Glomerular endothelial cell (primary cell): ENCODE measurements at regions not wholly inside any gene's neighbourhood (a gene's known extent, or its start where the extent isn't known, plus 50 kb on each side); places are given as distances from the start of the nearest gene placed in this dataset.

Experiments
- DNase-seq: peaks from one replicate; pipeline ENCODE4 v3.0.0-alpha.2; 2011; ENCODE audit warnings: low read depth, low spot score; ENCODE audit errors: extremely low read depth

DNA sequence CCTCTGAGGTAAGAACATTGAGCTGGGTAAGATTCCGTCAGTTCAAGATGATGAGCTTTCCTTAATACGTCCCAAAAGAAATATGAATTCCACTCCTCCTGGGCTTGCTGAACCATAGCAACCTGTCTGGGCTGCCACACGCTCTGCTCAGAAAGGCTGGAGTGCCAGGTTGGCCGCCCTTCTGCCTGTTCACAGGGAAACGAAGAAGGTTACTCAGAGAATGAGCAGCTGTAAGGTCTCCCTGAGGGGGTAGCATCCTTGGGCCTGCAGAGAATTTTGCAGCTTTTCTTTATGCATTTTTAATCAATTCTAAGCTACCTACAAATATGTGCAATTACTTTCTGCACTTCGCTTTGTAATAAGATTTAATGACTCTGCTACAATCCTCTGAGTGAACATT lies 130.7 kb upstream of the BACE2 start:
- no peak for DNase-seq

DNA sequence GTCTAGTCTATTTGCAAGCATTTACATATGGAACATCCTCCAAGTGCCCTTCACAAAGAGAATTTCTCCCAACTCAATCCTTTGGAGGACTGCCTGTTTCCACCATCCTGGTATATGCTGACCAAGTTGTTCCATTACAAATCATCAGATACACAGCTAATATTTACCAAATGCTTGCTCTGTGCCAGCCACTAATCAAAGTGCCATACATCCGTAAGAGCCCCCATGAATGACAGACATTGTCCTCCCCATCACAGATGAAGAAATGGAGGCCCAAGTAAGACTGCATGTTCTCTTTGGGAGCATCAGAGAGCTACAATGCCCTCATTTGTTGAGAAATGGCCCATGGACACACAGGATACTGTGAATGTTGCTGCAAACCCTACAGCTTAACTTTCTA lies 130.0 kb upstream of the BACE2 start:
- no peak for DNase-seq

DNA sequence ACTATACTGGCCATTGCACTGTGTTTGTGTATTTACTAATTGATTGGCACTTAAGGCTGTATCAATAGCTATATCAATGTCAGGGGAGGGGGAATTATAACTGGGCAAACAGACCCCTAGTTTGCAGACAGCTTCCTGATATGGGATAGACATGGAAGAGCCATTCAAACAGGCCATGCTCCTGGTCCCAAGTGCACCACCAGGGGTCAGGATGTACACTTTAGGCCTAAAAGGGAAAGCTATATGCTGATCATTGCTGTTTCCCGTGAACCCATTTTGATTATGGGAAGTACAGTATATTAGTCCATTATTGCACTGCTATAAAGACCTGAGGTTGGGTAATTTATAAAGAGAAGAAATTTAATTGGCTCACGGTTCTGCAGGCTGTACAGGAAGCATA lies 124.9 kb upstream of the BACE2 start:
- no peak for DNase-seq

DNA sequence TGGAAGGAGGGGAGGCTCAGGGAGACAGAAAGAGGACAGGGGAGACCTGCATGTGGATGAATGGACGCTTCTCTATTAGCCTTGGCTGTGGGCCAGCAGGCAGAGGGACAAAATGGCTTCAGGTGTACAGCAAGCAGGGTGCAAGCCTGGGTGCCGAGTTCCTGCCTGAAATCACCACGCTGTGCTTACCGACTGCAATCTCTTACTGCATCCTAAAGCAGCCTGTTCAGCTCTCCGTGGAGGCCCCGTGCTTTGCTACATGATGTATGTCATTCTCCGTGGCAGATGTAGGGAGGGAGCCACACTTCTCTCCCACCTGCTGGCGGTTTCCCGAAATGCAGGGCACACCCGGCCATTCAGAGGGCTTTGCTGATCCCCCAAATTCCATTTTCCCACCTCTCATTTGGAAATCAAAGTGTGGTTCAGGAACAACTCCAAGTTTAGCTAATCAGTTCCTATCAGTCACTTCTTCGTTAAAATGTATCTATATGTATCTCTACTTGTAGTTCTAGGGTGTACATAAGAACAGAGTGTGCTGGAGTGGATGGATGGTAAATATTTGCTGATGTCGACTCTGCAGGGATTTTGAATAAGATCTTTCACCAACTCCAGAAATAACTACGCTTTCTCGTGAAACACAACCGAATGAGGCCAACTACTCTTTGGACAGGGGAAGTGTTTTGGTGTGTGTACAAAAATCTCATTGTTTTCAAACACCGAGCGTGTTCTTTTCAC lies 122.3 kb upstream of the BACE2 start:
- DNase-seq: no peak

DNA sequence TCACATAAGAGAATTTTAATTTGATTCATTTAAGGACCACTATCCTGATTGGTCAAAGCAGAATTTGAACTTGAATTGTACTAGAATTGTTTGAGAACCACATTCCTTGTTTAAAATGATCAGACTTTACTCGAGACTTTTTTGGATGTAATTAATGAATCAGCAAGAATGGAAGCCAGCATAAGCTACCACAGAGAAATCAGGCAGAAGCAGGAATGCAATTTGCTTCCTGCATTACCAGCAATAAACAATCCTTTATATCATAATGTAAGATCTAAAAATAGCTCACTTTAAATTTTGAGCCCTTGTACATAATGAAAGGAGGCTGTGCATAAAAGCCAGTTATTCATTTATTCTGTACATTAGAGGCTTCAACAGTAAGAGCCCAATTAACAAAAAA lies 119.8 kb upstream of the BACE2 start:
- DNase-seq: no peak

DNA sequence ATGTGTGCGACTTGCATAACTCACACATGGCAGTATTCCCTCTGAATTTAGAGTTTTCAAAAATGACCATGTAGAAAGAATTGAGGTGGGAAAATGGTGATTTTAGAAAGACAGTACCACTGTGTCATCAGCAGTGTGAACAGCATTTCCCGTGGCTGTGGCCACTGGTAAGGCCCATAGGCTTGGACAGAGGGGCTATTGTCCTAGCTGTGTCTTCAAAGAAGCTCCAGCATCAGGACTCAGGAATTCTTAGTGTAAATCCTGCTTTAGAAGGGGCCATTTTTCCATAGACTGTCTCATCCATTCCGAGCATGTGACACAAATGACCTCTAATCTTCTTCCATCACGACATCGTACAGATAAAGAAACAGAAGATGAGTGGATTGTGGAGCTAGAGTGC lies 119.3 kb upstream of the BACE2 start:
- no peak for DNase-seq

DNA sequence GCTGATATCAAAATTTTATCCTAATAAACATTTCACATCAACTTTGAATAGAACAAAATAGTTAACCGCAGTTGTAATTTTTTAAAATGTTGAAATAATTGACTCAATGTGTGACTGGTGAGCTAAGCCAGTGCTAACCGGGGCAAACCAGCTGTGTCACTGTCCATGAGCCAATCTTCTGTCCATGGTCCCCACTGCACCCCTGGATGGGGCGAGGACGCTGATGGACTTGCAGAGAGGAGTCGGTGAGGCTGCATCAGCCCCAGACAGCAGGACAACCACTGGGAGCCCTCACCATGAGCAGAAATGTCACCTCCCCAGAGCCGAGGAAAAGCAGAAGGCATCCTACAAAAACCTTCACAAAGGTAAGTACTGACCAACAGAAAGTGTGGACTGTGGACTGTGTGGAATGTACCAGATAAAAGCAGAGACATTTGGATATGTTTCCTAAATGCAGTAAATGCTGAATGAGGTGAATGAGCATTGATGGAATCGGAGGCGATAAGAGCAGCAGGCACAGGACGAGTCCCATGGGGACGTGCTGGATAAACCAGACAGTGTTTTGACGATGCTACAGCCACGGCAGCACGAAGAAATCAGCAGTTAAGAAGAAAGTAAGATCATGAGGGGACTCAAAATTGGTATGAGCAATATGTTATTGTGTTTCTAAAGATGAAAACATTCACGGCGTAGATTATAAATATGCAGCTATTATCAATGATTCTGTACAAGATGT lies 115.0 kb upstream of the BACE2 start:
- no peak for DNase-seq

DNA sequence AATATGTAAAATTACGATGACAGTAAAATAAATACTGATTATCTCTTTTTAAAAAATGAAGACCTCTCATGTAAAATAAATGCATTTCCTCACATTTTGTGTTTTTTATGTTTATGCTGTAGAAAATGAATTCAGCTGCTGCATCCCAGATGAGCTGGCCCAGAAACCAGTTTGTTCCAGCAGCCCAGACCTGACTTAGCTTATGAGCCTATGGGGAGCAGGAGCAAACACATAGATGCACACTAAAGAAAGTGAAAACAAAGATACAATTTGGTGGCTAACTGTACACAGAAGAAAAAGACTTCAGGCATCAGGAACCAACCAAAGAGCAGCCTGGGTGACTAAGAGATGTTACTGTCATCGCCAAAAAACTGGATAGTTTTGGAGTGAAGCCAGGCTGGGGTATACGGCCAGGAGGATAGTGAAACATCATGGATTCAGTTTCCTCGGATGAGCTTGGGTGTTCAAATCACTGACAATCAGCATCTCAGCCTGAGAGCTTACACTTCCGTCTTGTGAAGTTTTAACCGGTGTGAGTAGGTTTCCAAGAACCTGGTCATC lies 113.9 kb upstream of the BACE2 start:
- no peak for DNase-seq

DNA sequence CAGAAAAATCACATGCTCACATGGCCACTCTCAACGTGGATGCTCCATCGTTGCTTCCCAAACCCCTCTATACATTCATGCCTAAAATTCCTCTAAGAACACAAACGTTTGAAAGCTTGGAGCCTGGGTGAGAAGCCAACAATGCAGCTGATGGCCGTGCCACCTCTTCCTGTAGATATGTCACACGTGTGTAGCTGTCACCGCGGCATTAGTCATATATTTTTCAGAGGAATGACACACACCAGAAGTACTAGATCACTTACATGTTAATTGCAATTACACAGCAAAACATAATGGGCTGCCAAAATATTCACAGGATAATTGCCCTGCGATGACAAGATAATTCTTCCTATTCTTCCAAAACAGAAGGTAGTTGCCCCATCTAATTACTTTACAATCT lies 112.7 kb upstream of the BACE2 start:
- no peak for DNase-seq

DNA sequence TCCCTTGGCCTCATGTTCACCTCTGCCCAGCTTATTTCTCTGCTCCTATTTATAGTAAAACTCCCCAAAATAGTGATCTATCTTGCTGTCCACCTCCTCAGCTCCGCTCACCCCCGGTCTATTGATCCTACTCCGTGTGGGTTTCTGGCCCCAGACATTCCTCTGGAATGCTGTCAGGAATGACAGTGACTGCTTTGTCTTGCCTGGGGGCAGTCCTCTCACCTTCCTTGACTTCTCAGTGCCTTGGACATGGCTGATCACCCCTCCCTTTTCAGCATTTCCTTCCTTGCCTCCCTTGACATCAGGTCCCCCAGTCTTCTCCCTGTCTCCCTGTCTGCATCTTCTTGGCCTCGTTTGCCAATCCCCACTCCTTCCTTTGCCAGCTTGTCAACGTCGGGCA lies 108.1 kb upstream of the BACE2 start:
- DNase-seq: no peak

DNA sequence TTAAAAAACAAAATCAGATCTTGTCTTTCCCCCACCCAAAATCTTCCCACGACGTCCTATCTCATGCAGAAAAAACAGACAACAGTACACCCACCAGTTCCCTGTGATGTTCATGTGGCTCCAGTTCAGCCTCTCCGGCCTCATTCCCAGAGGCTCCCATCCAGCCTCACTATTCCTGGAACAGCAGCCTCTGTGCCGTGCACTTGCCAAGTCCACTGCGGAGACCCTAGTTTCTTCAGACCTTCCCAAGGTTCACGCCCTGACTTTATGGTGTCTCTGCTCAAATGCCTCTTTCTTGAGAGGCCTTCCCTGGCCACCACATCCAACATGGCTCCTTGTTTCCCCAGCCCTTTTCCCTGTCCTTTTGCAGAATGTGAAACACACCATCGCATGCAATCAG lies 106.3 kb upstream of the BACE2 start:
- no peak for DNase-seq

DNA sequence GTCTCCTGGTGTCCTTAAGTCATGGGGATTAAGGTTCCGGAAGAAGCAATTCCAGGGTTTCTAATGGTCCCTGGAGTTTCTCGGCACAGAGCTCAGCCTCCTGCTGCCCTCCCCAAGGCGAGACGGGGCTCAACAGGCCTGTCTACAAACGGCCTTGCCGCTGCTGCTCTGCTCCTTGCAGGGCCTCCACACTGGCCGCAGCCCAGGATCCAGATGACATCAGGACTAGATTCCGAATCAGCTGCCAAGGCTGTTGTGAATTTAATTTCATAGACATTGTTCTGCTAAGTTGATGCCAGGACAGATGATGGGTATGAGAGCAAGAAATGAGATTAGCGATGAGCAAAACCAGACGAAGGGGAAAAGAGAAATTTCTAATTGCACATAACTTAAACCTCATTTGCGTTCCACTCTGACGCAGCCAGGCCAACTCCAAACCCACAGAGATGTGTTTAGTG lies 103.6 kb upstream of the BACE2 start:
- DNase-seq: no peak

DNA sequence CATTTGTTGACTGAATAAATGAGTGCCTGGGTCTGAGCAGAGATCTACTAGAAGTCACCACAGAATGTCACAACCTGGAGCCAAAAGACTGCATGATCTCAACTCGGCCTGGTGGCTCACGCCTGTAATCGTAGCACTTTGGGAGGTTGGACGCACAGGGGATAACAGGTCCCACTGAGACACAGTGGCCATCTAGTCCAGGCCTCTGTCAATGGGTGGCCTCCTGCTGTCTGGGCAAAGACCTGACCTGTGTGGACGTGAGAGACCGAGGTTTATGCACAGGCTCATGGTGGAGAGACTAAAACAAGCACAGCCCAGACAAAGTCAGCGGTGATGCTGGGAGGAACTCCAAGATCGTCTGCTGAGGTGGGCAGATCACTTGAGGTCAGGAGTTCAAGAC lies 103.0 kb upstream of the BACE2 start:
- DNase-seq: no peak

DNA sequence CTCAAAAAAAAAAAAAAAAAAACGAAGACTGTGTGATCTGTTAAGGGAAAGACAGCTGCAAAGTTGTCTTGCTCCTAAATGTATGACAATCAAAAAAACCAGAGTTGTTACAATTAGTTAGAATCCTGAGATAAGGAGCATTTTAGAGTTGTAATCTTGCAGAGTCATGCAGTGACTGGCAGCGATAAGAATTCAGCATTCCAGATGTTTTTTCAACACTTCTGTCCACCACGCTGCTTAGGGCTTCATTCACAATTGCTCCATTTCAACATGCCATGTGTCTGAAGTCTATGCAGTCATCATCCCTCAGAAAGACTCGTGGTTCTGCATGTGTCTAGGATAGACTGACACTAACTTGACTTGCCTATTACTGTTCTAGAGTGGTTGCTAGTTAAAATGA lies 102.4 kb upstream of the BACE2 start:
- no peak for DNase-seq

DNA sequence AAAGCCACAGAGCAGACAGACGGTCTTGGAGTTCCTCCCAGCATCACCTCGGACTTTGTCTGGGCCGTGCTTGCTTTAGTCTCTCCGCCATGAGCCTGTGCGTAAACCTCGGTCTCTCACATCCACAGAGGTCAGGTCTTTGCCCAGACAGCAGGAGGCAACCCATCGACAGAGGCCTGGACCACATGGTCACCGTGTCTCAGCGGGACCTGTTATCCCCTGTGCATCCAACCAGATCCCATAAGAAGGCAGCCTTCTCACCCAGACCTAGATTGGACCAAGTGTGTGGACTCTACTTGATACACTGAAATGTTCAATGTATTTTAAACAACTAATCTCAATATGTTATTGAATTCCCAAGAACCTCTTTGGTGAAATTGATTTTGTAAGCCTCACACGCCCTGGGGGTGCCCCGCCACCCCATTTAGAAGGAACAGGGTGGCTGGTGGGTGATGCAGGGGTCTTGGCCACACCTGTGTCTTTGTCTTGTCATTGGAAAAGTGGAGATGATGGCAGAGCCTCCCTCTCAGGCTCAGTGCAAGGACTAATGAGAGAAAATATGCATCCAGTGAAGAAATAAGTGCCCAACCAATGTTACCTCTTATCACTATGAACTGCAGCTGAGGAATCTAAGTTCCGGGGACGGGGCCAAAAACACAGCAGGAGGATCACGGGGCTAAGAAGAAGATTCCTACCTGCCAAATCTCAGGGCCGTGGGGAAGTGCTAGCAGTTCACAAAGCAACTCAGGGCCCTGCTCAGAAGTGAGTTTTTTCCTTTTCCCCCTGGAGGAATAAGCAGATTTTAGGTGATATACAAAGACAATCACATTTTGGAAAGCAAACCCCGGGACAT lies 101.6 kb upstream of the BACE2 start:
- no peak for DNase-seq

DNA sequence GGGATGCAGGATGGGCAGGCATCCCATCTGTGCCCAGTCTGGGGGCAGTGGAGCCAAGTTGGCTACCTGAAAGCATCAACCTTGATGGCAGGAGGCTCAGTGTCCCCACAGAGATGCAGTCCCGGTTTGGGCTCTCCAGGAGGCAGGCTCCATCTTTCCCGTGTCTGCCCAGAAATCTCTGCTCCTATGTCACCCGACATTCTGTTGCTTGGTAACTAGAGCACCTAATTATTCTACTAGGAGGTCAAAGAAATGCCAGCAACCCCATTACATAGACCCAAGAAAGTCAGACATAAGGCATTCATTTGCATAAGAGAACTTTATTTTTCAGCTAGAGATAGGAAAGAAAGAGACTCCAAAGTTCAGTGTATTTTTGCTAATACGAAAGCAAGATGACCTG lies 100.3 kb upstream of the BACE2 start:
- DNase-seq: no peak

DNA sequence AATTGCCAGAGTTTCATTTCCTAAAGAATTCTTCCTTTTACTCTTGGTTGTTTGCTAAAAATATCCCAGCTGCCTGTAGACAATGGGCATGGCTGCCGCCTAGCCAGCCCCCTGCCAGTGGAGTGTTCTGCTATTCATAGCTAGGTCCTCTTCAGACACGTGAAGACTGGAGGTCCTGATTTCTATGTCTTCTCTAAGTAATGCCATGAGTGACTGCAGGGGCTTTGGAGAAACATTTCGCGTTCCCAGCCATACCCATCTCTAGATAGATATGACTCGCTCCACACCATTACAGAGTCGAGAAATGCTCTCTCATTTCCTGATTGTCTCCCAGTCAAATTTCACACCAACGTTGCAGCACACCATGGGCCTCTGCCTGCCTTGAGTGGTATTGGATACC lies 99.5 kb upstream of the BACE2 start:
- DNase-seq: no peak

DNA sequence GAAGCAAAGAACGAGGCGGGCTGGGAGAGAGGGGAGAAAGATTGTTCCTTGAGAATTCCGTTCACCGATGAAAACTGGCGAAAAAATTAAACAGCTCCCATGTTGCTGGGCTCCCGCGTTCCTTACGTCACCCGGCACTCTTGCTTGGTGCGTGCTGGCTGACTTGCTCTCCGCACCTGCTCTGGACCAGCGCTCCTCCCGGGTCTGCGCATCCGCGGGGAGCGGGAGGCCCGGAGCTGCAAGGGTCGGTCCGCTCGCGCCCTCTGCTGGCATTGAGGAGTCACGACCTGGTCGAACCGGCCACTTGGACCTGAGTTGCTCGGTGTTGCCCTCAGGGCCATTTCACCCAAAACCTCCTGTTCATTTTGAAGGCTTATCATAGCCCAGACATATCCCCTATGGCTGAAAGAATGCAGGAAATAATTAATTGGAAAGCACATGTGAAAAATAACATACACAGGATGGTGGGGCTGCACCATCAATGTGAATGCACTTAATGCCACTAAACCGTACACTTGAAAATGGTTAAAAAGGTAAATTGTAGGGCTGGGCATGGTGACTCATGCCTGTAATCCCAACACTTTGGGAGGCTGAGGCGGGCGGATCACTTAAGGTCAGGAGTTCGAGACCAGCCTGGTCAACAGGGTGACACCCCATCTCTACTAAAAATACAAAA lies 98.9 kb upstream of the BACE2 start:
- DNase-seq: no peak

DNA sequence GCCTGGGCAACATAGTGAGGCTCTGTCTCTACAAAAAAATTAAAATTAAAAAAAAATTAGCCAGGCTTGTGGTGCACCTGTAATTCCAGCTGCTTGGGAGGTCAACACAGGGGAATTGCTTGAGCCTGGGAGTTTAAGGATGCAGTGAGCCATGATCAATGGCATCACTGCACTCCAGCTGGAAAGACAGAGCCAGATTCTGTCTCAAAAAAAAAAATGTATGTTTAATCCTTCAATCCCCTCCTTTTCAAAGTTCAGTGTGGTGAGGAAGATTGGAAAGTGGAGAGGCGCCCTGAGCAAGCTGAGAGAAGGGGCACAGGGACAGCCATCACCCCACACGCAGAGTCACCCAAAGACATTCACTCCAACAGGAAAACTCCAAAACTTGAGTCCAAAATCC lies 97.7 kb upstream of the BACE2 start:
- DNase-seq: no peak

DNA sequence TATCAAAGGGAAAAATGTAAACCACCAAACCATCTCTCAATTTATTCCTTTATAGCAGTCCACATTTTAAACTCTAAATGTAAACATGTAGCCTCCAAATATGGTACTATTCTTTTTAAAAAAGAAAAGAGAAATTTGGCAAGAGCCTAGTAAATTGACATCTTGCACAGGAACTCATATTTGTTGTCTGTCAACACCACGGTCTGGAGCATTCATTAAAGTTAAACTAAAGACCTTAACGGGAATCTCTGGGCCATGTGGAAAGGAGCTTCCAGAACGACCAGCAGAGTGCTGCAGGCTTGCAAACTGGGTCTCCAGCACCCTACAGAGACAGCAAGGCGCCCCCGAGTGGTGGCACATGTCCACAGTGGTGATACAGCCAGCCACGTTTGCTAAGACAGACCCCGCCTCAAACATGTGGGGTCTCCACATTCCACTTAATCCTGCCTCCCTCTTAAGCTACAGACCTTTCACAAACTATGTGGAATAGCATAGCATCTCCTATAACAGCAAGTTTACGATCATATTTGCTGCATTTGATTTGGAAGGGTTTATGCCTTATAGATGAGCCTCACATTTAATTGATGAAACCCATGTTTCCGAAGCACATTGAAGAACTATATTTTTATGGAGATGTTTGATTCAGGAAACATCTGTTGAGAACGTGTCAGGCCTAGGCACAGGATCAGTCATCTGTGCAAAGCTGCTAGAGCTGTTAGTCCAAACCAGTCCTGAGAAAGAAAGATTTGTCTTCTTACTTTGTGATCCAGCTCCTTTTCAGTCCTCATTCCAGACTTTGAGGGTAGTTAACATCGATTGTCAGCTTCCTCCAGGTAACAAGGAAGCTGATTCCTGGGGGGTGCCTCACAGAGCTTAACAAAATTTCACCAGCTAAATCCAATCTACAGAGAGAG lies 96.4 kb upstream of the BACE2 start:
- no peak for DNase-seq
